PC-3 (cell line): ENCODE measurements at regions not wholly inside any gene's neighbourhood (a gene's known extent, or its start where the extent isn't known, plus 50 kb on each side); places are given as distances from the start of the nearest gene placed in this dataset.

Experiments
- CTCF ChIP-seq: fragments of 300-600 bp; sonication (generic); conservative IDR thresholded peaks from 2 replicates; pipeline ENCODE4 v1.5.1; 2017; ENCODE audit warnings: antibody characterized with exemption, low read depth, mild to moderate bottlenecking, low read length
- EZH2phosphoT487 ChIP-seq: fragments of 300-600 bp; sonication (generic); IDR thresholded peaks from 2 replicates; pipeline ENCODE4 v1.6.1; 2018; ENCODE audit warnings: mild to moderate bottlenecking, antibody characterized with exemption, low read length, borderline replicate concordance

GRCh38 chr12:103077108-103077773, 119.8 kb downstream of the ASCL1 start:
- TF ChIP-seq EZH2phosphoT487: no peak
- no peak for TF ChIP-seq CTCF
